H9 (cell line): ENCODE measurements at regions not wholly inside any gene's neighbourhood (a gene's known extent, or its start where the extent isn't known, plus 50 kb on each side); places are given as distances from the start of the nearest gene placed in this dataset.

Experiments used
- DNase-seq: peaks from one replicate; pipeline ENCODE4 v3.0.0-alpha.2; 2017
- H2AFZ ChIP-seq: one replicate; pipeline ENCODE4 v1.6.1; 2013; ENCODE audit warnings: mild to moderate bottlenecking, low read length, control low read depth, moderate library complexity
- H2AK5ac ChIP-seq: 2 replicates; pipeline ENCODE4 v1.6.1; 2013; ENCODE audit warnings: low read length, control low read depth, mixed read lengths; ENCODE audit not compliant: insufficient read length
- H2BK120ac ChIP-seq: one replicate; pipeline ENCODE4 v1.6.1; 2013; ENCODE audit warnings: low read depth, mild to moderate bottlenecking, low read length, control low read depth, inconsistent platforms; ENCODE audit not compliant: poor library complexity, severe bottlenecking
- H2BK12ac ChIP-seq: 2 replicates; pipeline ENCODE4 v1.6.1; 2013; ENCODE audit warnings: low read length, control low read depth, mixed read lengths, low read depth; ENCODE audit not compliant: insufficient read length
- H2BK15ac ChIP-seq: 2 replicates; pipeline ENCODE4 v1.6.1; 2013; ENCODE audit warnings: low read depth, low read length, control low read depth
- H2BK20ac ChIP-seq: one replicate; pipeline ENCODE4 v1.6.1; 2013; ENCODE audit warnings: low read depth, mild to moderate bottlenecking, low read length, control low read depth, inconsistent platforms; ENCODE audit not compliant: poor library complexity, severe bottlenecking
- H2BK5ac ChIP-seq: 2 replicates; pipeline ENCODE4 v1.6.1; 2013; ENCODE audit warnings: low read length, control low read depth, mixed read lengths; ENCODE audit not compliant: insufficient read length
- H3K14ac ChIP-seq: 2 replicates; pipeline ENCODE4 v1.6.1; 2013; ENCODE audit warnings: low read length, control low read depth; ENCODE audit not compliant: insufficient read depth
- H3K18ac ChIP-seq: 2 replicates; pipeline ENCODE4 v1.6.1; 2013; ENCODE audit warnings: low read depth, mild to moderate bottlenecking, mixed read lengths, low read length, control low read depth; ENCODE audit not compliant: insufficient read length
- H3K23ac ChIP-seq: 2 replicates; pipeline ENCODE4 v1.6.1; 2013; ENCODE audit warnings: low read length, control low read depth, mixed read lengths, low read depth; ENCODE audit not compliant: insufficient read length
- H3K23me2 ChIP-seq: 2 replicates; pipeline ENCODE4 v1.6.1; 2013; ENCODE audit warnings: low read depth, mild to moderate bottlenecking, mixed read lengths, low read length, control low read depth; ENCODE audit not compliant: insufficient read length, poor library complexity, severe bottlenecking
- H3K27ac ChIP-seq: 2 replicates; pipeline ENCODE4 v1.5.1; 2013; ENCODE audit warnings: low read length, control low read depth, mixed read lengths, low read depth; ENCODE audit not compliant: insufficient read length
- H3K27me3 ChIP-seq: 2 replicates; pipeline ENCODE4 v1.6.1; 2013; ENCODE audit warnings: low read length, control low read depth, inconsistent platforms; ENCODE audit not compliant: insufficient read depth
- H3K4ac ChIP-seq: 2 replicates; pipeline ENCODE4 v1.6.1; 2013; ENCODE audit warnings: low read depth, mild to moderate bottlenecking, control low read depth, inconsistent platforms, low read length, moderate library complexity
- H3K4me1 ChIP-seq: 2 replicates; pipeline ENCODE4 v1.6.1; 2013; ENCODE audit warnings: low read length, control low read depth, inconsistent platforms; ENCODE audit not compliant: insufficient read depth
- H3K4me2 ChIP-seq: 2 replicates; pipeline ENCODE4 v1.6.1; 2013; ENCODE audit warnings: low read length, control low read depth, mixed read lengths; ENCODE audit not compliant: insufficient read length, insufficient read depth
- H3K56ac ChIP-seq: 2 replicates; pipeline ENCODE4 v1.6.1; 2013; ENCODE audit warnings: low read depth, mild to moderate bottlenecking, mixed read lengths, low read length, control low read depth; ENCODE audit not compliant: insufficient read length
- H3K79me1 ChIP-seq: 2 replicates; pipeline ENCODE4 v1.6.1; 2013; ENCODE audit warnings: low read depth, mild to moderate bottlenecking, moderate library complexity, low read length, control low read depth, inconsistent platforms; ENCODE audit not compliant: insufficient read depth, poor library complexity, severe bottlenecking
- H3K79me2 ChIP-seq: 2 replicates; pipeline ENCODE4 v1.6.1; 2013; ENCODE audit warnings: low read length, control low read depth, inconsistent platforms; ENCODE audit not compliant: insufficient read depth
- H3K9ac ChIP-seq: 2 replicates; pipeline ENCODE4 v1.6.1; 2013; ENCODE audit warnings: low read length, control low read depth, mixed read lengths; ENCODE audit not compliant: insufficient read length; ENCODE audit errors: extremely low read depth
- H3K9me3 ChIP-seq: one replicate; pipeline ENCODE4 v1.6.1; 2013; ENCODE audit warnings: low read depth, low read length, inconsistent platforms; ENCODE audit not compliant: control insufficient read depth
- H3T11ph ChIP-seq: one replicate; pipeline ENCODE4 v1.6.1; 2013; ENCODE audit warnings: mild to moderate bottlenecking, low read length, control low read depth, inconsistent platforms
- H4K20me1 ChIP-seq: one replicate; pipeline ENCODE4 v1.6.1; 2013; ENCODE audit not compliant: control insufficient read depth, insufficient read length, insufficient read depth
- H4K5ac ChIP-seq: 2 replicates; pipeline ENCODE4 v1.6.1; 2013; ENCODE audit warnings: low read depth, mild to moderate bottlenecking, mixed read lengths, low read length, control low read depth; ENCODE audit not compliant: insufficient read length
- H4K8ac ChIP-seq: replicated peaks from 2 replicates; pipeline ENCODE4 v1.6.1; 2013; ENCODE audit warnings: low read length, control low read depth, mixed read lengths, low read depth; ENCODE audit not compliant: insufficient read length
- H4K91ac ChIP-seq: 2 replicates; pipeline ENCODE4 v1.6.1; 2013; ENCODE audit warnings: low read depth, mild to moderate bottlenecking, moderate library complexity, mixed read lengths, low read length, control low read depth; ENCODE audit not compliant: insufficient read length
- H3K27ac Mint-ChIP-seq, 3 experiments: 2 replicates in 2 of 3; 3 replicates in 1 of 3; pipeline ENCODE4 v1.8.0; 2020 to 2021; ENCODE audit warnings: mixed read lengths in 3 of 3, mild to moderate bottlenecking in 1 of 3, moderate library complexity in 1 of 3
- H3K27me3 Mint-ChIP-seq: 2 replicates; pipeline ENCODE4 v1.8.0; 2021; ENCODE audit warnings: low read depth, mild to moderate bottlenecking, moderate library complexity, mixed read lengths
- H3K36me3 Mint-ChIP-seq, 3 experiments: 2 replicates in 2 of 3; 3 replicates in 1 of 3; pipeline ENCODE4 v1.8.0; 2020 to 2021; ENCODE audit warnings: low read depth in 3 of 3, mixed read lengths in 3 of 3; ENCODE audit not compliant: insufficient read depth in 1 of 3
- H3K4me1 Mint-ChIP-seq, 2 experiments: 2 replicates each; pipeline ENCODE4 v1.8.0; 2020; ENCODE audit warnings: mixed read lengths in 2 of 2
- H3K4me3 Mint-ChIP-seq, 2 experiments: 2 replicates in 1 of 2; 3 replicates in 1 of 2; pipeline ENCODE4 v1.8.0; 2020 to 2021; ENCODE audit warnings: mild to moderate bottlenecking in 2 of 2, mixed read lengths in 2 of 2, moderate library complexity in 1 of 2
- H3K9me3 Mint-ChIP-seq, 2 experiments: 2 replicates in 1 of 2; 3 replicates in 1 of 2; pipeline ENCODE4 v1.8.0; 2020; ENCODE audit warnings: mild to moderate bottlenecking in 2 of 2, mixed read lengths in 2 of 2, moderate library complexity in 1 of 2
- WGBS: extraction: QIAGEN DNeasy Blood & Tissue Kit; methylation state at CpG from one replicate; pipeline ENCODE4 v1.1.7; 2013; ENCODE audit warnings: missing lambda C conversion rate, low lambda C conversion rate, mixed read lengths; ENCODE audit not compliant: insufficient read length; ENCODE audit errors: extremely low coverage; 5-methylcytosine and 5-hydroxymethylcytosine counted together
- TF ChIP-seq, protein P1 (sequence below): fragments of 200-600 bp; sonication (generic); conservative IDR thresholded peaks from 3 replicates; pipeline ENCODE4 v1.8.0; 2021; ENCODE audit warnings: antibody characterized with exemption, mild to moderate bottlenecking

DNA sequence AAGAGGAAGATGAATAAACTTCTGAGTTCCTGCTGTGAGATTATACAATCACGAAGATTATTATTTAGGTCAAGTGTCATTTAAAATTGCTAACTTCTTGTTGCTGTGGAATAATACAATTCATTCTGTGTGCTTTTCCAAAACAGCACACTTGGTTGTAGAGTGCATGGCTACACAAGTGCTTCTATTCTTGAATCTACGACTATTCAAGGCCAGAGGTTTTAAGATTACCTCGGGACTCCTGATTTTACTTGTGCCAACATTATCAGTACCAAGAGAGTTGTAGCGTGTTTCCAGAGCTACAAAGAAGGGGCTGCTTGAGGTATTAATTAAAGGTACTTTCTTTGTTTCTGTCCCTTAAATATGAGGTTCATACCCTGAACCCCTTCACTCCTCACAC lies 234.0 kb upstream of the PCDH9 start:
- Histone ChIP-seq H2AK5ac (no peak overlapping the region), H3K27me3 (no peaks in the 10 kb centered on the region), H3K4ac (no peak overlapping the region), H3K79me1 (no peaks in the 10 kb centered on the region), H3K9ac (no peak overlapping the region), H4K5ac (no peak overlapping the region), H2BK12ac (no peak overlapping the region), H4K8ac (no peak overlapping the region), H2BK15ac (no peak overlapping the region), H3K23ac (no peak overlapping the region), H3K14ac (no peak overlapping the region), H4K20me1 (no peaks in the 10 kb centered on the region), H2BK20ac (no peak overlapping the region), H2BK120ac (no peak overlapping the region), H3K9me3 (no peaks in the 10 kb centered on the region), H3K79me2 (no peaks in the 10 kb centered on the region), H2AFZ (no peak overlapping the region), H3K4me2 (no peak overlapping the region), H2BK5ac (no peak overlapping the region), H3K18ac (no peak overlapping the region), H4K91ac (no peak overlapping the region), H3K4me1 (peaks cover 2% of the 10 kb centered on the region; the same call in 1 of the 2 replicates), H3K56ac (no peak overlapping the region), H3T11ph (no peak overlapping the region), H3K27ac (no peak overlapping the region), H3K23me2 (no peaks in the 10 kb centered on the region)
- WGBS = no CpG with 5 or more reads among the region's 4 CpGs
- Mint-ChIP-seq H3K9me3 (peaks cover 0 to 5% of the 10 kb centered on the region in 2 experiments; a peak in 1 of 5 replicates), H3K4me3 (no peak overlapping the region), H3K36me3 (no peaks in the 10 kb centered on the region), H3K27me3 (no peaks in the 10 kb centered on the region), H3K27ac (no peak overlapping the region), H3K4me1 (peaks cover 0 to 4% of the 10 kb centered on the region in 2 experiments; a peak in 2 of 4 replicates)
- TF ChIP-seq, protein P1, sequence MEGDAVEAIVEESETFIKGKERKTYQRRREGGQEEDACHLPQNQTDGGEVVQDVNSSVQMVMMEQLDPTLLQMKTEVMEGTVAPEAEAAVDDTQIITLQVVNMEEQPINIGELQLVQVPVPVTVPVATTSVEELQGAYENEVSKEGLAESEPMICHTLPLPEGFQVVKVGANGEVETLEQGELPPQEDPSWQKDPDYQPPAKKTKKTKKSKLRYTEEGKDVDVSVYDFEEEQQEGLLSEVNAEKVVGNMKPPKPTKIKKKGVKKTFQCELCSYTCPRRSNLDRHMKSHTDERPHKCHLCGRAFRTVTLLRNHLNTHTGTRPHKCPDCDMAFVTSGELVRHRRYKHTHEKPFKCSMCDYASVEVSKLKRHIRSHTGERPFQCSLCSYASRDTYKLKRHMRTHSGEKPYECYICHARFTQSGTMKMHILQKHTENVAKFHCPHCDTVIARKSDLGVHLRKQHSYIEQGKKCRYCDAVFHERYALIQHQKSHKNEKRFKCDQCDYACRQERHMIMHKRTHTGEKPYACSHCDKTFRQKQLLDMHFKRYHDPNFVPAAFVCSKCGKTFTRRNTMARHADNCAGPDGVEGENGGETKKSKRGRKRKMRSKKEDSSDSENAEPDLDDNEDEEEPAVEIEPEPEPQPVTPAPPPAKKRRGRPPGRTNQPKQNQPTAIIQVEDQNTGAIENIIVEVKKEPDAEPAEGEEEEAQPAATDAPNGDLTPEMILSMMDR = no peak
- no peak for DNase-seq
